ENCODE measurements at regions not wholly inside any gene's neighbourhood (a gene's known extent, or its start where the extent isn't known, plus 50 kb on each side); places are given as distances from the start of the nearest gene placed in this dataset.

- Histone ChIP-seq H3K36me3 (replicated peaks in 1 of 2; ENCODE audit: insufficient read depth in 1 of 2, low read depth in 2 of 2) (no peaks in the 10 kb centered on the region), H3K27ac (no peak overlapping the region), H3K27me3 (no peaks in the 10 kb centered on the region), H3K4me3 (no peak overlapping the region), H3K9me3 (no peaks in the 10 kb centered on the region), H3K4me1 (no peaks in the 10 kb centered on the region)
- ATAC-seq (no peak), DNase-seq (no peak)
- TF ChIP-seq CTCF (IDR thresholded peaks at IDR 0.05), result no peak
- no peak for TF ChIP-seq POLR2A (IDR thresholded peaks at IDR 0.05)
- intact Hi-C loops (cut with DNase I), result no loop called here
These were observed 346.1 kb downstream of the GRXCR1 start for GRCh38 chr4:43238585-43238984.

- H3K27ac ChIP-seq, result no peak overlapping the region
- intact Hi-C loops (cut with DNase I), result no loop called here
- no peaks in the 10 kb centered on the region for H3K4me1 ChIP-seq
- no peaks in the 10 kb centered on the region for H3K9me3 ChIP-seq
- TF ChIP-seq POLR2A (IDR thresholded peaks at IDR 0.05), result no peak
- TF ChIP-seq CTCF (IDR thresholded peaks at IDR 0.05), result no peak
- no peaks in the 10 kb centered on the region for H3K36me3 ChIP-seq (replicated peaks in 1 of 2; ENCODE audit: insufficient read depth in 1 of 2, low read depth in 2 of 2)
- H3K4me3 ChIP-seq, result no peak overlapping the region
- no peak for DNase-seq
- ATAC-seq, result no peak
- no peaks in the 10 kb centered on the region for H3K27me3 ChIP-seq
These were observed 348.6 kb downstream of the GRXCR1 start for GRCh38 chr4:43241104-43241503.

- H3K27ac ChIP-seq, result no peak overlapping the region
- intact Hi-C loops (cut with DNase I), result no loop called here
- H3K4me1 ChIP-seq, result no peaks in the 10 kb centered on the region
- DNase-seq (no peak), ATAC-seq (no peak)
- H3K9me3 ChIP-seq, result no peaks in the 10 kb centered on the region
- 35 to 36% methylated on average over 2 of the region's 2 CpGs for WGBS, 2 donors
- H3K27me3 ChIP-seq, result no peaks in the 10 kb centered on the region
- no peaks in the 10 kb centered on the region for H3K36me3 ChIP-seq (replicated peaks in 1 of 2; ENCODE audit: insufficient read depth in 1 of 2, low read depth in 2 of 2)
- no peak overlapping the region for H3K4me3 ChIP-seq
- TF ChIP-seq CTCF (IDR thresholded peaks at IDR 0.05), result no peak
- no peak for TF ChIP-seq POLR2A (IDR thresholded peaks at IDR 0.05)
These were observed 350.1 kb downstream of the GRXCR1 start for GRCh38 chr4:43242606-43243005.

- Histone ChIP-seq H3K36me3 (replicated peaks in 1 of 2; ENCODE audit: insufficient read depth in 1 of 2, low read depth in 2 of 2) (no peaks in the 10 kb centered on the region), H3K4me3 (no peak overlapping the region), H3K27me3 (no peaks in the 10 kb centered on the region), H3K9me3 (no peaks in the 10 kb centered on the region), H3K4me1 (no peaks in the 10 kb centered on the region), H3K27ac (no peak overlapping the region)
- ATAC-seq (no peak), DNase-seq (no peak)
- intact Hi-C loops (cut with DNase I), result no loop called here
- TF ChIP-seq CTCF (IDR thresholded peaks at IDR 0.05) (no peak), POLR2A (IDR thresholded peaks at IDR 0.05) (no peak)
- 69 to 72% methylated on average over 4 of the region's 4 CpGs for WGBS, 2 donors
These were observed 351.1 kb downstream of the GRXCR1 start for GRCh38 chr4:43243433-43244116.

GRCh38 chr4:43244688-43245382 lies 352.3 kb downstream of the GRXCR1 start:
- no peak overlapping the region for H3K27ac ChIP-seq
- H3K27me3 ChIP-seq, result no peaks in the 10 kb centered on the region
- no peak for TF ChIP-seq CTCF (IDR thresholded peaks at IDR 0.05)
- TF ChIP-seq POLR2A (IDR thresholded peaks at IDR 0.05), result no peak
- no peaks in the 10 kb centered on the region for H3K36me3 ChIP-seq (replicated peaks in 1 of 2; ENCODE audit: insufficient read depth in 1 of 2, low read depth in 2 of 2)
- H3K4me1 ChIP-seq, result no peaks in the 10 kb centered on the region
- no peak for ATAC-seq
- no peak for DNase-seq
- intact Hi-C loops (cut with DNase I), result no loop called here
- no peaks in the 10 kb centered on the region for H3K9me3 ChIP-seq
- H3K4me3 ChIP-seq, result no peak overlapping the region
- 12 to 15% methylated on average over 1 of the region's 1 CpG for WGBS, 2 donors

All from body of pancreas (tissue), 4 donors.